OCI-LY3 (cell line): ENCODE measurements at regions not wholly inside any gene's neighbourhood (a gene's known extent, or its start where the extent isn't known, plus 50 kb on each side); places are given as distances from the start of the nearest gene placed in this dataset.

Experiments used
- H2AFZ ChIP-seq: fragments of 200-600, 300-600 bp; shearing (Covaris generic); 2 replicates; pipeline ENCODE4 v1.6.0; 2014; ENCODE audit warnings: antibody characterized with exemption, low read depth, low read length
- H3K27ac ChIP-seq: fragments of 200-600, 300-600 bp; sonication (generic); 2 replicates; pipeline ENCODE4 v1.5.1; 2014; ENCODE audit warnings: mild to moderate bottlenecking, low read length, moderate library complexity, mixed read lengths
- H3K27me3 ChIP-seq: fragments of 200-600, 300-600 bp; sonication (generic); 2 replicates; pipeline ENCODE4 v1.6.1; 2014; ENCODE audit warnings: low read depth, low read length, mixed read lengths
- H3K36me3 ChIP-seq: fragments of 200-600, 300-600 bp; sonication (generic); replicated peaks from 2 replicates; pipeline ENCODE3; 2014; ENCODE audit warnings: low read depth, low read length, mixed read lengths
- H3K4me1 ChIP-seq: fragments of 300-600, 200-600 bp; sonication (generic); 2 replicates; pipeline ENCODE4 v1.6.1; 2014; ENCODE audit warnings: low read length, mixed read lengths
- H3K4me2 ChIP-seq: fragments of 200-600, 300-600 bp; sonication (generic); 2 replicates; pipeline ENCODE4 v1.6.1; 2014; ENCODE audit warnings: low read length, mixed read lengths
- H3K4me3 ChIP-seq: fragments of 300-600, 200-600 bp; sonication (generic); 2 replicates; pipeline ENCODE4 v1.5.1; 2014; ENCODE audit warnings: antibody characterized with exemption, mild to moderate bottlenecking, low read length, moderate library complexity
- H3K79me2 ChIP-seq: fragments of 300-600, 200-600 bp; shearing (Covaris generic); 2 replicates; pipeline ENCODE4 v1.6.1; 2014; ENCODE audit warnings: mild to moderate bottlenecking, low read length, mixed read lengths
- H3K9ac ChIP-seq: fragments of 300-600, 200-600 bp; shearing (Covaris generic); 2 replicates; pipeline ENCODE4 v1.6.0; 2014; ENCODE audit warnings: mild to moderate bottlenecking, low read length, moderate library complexity
- H3K9me3 ChIP-seq: fragments of 200-600, 300-600 bp; shearing (Covaris generic); 2 replicates; pipeline ENCODE4 v1.6.1; 2014; ENCODE audit warnings: low read length, mixed read lengths; ENCODE audit not compliant: insufficient read depth
- H4K20me1 ChIP-seq: fragments of 200-600, 300-600 bp; sonication (generic); 2 replicates; pipeline ENCODE4 v1.6.1; 2016; ENCODE audit warnings: low read length, mixed read lengths; ENCODE audit not compliant: insufficient read depth
- EZH2phosphoT487 ChIP-seq: fragments of 200-600 bp; shearing (Covaris generic); IDR thresholded peaks from 2 replicates; pipeline ENCODE4 v1.6.1; 2018; ENCODE audit warnings: antibody characterized with exemption, mixed run types, low read depth
- TF ChIP-seq, protein P1 (sequence below): fragments of 200-600, 300-600 bp; sonication (generic); IDR thresholded peaks from 2 replicates; pipeline ENCODE4 v1.5.1; 2014; ENCODE audit warnings: antibody characterized with exemption, low read length, low read depth

DNA sequence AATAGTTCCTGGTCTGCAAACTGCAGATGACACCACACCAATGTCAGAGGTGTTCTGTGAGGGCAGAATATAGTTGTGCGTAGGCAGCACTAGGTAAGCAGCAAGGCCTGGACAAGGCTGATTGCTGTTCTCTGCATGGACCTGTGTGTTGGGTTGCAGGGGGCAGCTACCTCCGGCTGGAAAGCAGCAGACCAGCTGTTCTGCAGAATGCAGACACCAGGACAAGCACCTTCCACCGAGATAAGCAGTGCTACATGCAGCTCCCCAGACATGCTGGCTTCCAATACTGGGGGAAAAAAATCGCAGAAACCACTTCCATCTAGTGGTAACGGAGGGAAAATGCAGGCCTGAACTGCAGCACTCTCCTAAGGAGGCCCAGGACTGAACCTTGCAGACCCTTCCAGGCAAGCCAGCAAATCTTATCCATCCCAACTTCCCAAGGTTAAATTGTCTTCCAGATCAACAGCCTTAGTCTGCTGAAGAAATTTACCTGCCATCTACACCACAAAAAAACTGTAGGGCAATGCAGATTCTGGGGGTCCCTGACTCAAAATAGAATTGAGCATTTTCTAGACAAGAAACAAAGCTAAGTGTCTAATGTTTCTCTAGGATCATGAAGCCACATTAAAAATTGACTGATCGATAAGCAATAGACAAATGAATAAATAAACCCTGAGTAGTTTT, 50.5 kb upstream of the COBL start:
- Histone ChIP-seq H3K27ac (no peak overlapping the region), H3K4me3 (no peak overlapping the region), H3K36me3 (no peaks in the 10 kb centered on the region), H2AFZ (no peak overlapping the region), H3K27me3 (no peaks in the 10 kb centered on the region), H3K4me1 (peaks cover 7% of the 10 kb centered on the region), H3K9ac (no peak overlapping the region), H3K9me3 (no peaks in the 10 kb centered on the region), H3K4me2 (no peak overlapping the region), H3K79me2 (no peaks in the 10 kb centered on the region), H4K20me1 (no peaks in the 10 kb centered on the region)
- TF ChIP-seq, protein P1, sequence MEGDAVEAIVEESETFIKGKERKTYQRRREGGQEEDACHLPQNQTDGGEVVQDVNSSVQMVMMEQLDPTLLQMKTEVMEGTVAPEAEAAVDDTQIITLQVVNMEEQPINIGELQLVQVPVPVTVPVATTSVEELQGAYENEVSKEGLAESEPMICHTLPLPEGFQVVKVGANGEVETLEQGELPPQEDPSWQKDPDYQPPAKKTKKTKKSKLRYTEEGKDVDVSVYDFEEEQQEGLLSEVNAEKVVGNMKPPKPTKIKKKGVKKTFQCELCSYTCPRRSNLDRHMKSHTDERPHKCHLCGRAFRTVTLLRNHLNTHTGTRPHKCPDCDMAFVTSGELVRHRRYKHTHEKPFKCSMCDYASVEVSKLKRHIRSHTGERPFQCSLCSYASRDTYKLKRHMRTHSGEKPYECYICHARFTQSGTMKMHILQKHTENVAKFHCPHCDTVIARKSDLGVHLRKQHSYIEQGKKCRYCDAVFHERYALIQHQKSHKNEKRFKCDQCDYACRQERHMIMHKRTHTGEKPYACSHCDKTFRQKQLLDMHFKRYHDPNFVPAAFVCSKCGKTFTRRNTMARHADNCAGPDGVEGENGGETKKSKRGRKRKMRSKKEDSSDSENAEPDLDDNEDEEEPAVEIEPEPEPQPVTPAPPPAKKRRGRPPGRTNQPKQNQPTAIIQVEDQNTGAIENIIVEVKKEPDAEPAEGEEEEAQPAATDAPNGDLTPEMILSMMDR: peak; percentile 63
- TF ChIP-seq EZH2phosphoT487: no peak
